IPS-NIHi7 (cell line): ENCODE measurements at regions not wholly inside any gene's neighbourhood (a gene's known extent, or its start where the extent isn't known, plus 50 kb on each side); places are given as distances from the start of the nearest gene placed in this dataset.

Source experiments
- DNase-seq: peaks from one replicate; pipeline ENCODE4 v3.0.0; 2012; ENCODE audit warnings: mixed read lengths; ENCODE audit errors: extremely low spot score

DNA sequence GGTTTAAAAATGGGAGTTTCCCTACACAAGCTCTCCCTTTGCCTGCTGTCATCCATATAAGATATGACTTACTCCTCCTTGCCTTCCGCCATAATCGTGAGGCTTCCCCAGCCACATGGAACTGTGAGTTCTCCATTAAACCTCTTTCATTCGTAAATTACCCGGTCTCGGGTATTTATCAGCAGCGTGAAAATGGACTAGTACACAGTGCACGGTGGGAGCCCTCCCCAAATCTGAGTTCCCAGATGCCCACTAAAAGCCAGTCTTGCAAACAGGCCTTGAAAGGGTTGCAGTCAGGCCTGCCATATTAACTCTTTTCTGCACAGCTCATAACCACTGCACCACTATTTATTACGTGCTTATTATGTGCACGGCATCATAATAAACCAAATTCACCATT lies 400.9 kb downstream of the PRDM2 start:
- no peak for DNase-seq

DNA sequence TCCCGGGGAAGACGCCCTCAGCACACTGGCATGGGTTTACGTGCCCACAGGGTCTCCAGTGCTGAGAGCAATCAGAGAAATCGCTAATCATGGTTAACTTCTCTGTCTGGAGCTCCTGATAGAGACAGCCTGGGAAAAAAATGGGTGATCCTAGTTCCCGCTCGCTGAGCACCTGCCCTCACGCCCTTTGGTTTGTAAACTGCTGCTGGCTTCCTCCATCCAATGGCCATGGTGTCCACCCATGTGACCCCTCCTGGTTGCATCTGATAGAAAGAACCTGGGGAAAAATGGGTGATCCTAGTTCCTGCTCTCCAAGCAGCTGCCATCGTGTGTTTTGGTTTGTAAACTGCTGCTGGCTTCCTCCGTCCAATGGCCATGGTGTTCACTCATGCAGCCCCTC lies 402.2 kb downstream of the PRDM2 start:
- no peak for DNase-seq

DNA sequence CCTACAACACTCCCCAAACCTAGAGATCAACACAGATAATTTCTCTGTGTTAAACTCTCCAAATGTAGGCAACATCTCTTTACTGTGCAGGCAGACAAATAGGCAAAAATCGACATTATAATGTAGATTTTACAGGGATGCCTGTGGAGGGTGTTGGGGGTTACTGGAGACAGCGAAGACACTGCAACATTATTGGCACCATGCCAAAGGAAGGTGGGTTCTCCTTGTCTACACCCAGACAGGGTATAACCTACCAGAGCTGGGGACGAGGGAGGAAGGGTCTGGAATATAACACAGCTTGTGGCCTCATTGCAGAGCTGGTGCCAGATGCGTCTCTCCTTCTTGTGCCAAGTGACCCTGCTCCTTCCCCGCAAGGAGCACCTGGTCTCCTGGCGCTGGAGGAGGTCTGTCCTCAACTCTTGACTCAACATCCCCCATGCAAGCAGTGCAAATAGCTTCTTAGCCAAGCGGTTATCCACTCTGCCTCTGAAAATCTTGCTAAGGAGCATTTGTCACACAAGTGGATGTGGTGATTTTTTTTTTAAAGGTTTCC lies 404.0 kb downstream of the PRDM2 start:
- no peak for DNase-seq

DNA sequence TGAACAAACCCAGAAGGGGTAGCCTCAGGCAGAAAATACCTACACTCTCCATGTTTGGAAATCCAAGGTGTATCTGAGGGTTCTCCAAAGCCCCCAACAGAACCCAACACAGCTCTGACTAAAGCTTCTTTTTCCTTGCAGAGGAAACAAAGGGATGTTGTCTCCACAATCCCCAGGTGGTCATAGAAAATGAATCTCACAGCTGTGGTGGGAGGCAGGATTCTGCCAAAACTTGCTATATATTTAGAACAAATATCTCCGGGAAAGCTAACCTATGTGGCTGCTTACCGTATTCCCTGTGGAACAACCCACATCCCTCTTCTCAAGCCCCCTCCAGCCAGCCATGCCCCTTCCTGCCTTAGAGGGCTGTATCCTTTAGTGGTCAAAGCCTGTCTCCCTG lies 406.1 kb downstream of the PRDM2 start:
- DNase-seq = no peak

DNA sequence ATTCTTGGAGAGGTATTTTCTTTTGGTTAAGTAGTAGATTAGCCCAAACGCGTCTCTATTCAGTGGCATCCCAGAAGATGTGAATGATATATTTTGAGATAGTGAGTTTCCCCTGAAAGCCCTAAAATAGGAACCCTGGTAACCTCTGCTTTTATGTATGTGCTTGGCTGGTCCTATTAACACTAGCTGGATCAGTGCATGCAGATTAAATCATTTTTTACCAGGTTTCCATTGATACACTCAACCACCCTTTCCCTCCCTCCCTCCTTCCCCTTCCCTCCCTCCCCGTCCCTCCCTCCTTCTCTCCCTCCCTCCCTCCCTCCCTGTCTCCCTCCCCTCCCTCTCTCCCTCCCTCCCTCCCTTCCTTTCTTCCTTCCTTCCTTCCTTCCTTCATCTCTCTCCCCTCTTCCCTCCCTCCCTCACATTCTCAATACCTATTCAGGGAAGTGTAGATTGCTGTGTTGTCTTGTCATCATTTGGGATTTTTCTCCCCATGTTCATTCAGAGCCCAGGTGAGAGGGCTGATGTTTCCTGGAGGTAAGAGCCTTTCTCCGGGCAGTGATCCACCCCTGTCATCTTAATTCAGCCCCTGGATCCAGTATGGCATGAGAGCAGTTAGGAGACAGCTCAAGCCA lies 406.8 kb downstream of the PRDM2 start:
- DNase-seq = no peak

DNA sequence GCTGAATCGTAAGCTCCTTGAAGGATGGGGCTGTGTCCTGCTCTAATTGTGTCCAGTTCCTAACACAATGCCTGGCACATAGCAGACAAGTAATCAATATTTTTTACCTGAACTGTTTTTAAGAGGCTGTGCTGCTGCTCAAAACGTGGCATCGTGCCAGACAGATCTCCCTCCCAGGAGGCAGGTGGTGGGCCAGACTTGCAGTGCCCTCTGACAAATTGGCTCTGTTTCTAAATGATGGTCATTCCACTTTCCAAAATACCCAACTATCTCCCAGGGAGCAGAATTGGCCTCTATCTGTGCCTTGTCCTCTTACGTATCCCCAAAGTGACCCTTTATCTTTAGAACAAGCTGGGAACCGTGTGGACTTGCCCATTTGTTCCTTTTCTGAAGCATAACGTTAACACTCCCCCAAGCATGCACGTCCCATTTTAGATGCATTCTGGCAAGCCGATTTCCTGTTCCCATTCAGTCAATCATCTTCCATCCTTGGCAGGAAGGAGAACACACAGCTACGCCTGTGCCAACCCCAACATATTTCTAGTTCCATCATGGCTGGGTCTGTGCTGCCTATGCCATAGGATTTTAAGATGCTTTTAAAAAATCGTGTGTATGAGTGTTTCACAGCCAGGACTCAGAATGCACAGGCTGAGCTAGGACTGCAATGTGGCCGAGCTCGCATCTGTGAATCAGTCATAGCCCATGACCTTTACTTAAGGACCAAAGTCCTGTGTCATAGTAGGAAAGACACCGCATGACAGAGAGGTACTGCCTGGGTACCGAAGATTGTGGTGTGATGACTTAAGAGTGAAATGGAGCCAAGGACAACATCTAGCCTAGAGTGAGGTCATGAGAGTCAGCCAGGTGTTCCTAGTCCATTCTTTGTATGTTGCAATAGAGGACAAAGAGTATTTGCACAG lies 408.6 kb downstream of the PRDM2 start:
- no peak for DNase-seq

DNA sequence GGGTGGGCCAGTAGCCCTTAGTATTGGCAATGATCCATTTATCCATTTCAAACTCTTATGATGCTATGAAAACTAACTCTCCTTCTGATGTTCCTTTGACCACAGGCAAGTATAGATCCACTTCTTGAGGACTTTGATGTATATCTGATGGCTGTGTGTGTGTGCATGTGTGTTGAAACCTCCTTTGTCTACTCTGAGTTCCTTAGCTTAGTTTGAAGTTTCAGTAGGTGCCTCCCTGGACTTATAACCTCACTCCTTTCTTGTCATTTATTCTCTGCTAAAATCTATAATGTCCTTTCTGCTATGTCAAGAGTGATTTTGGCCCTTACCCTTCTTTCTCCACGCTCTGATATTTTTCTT lies 409.3 kb downstream of the PRDM2 start:
- no peak for DNase-seq

DNA sequence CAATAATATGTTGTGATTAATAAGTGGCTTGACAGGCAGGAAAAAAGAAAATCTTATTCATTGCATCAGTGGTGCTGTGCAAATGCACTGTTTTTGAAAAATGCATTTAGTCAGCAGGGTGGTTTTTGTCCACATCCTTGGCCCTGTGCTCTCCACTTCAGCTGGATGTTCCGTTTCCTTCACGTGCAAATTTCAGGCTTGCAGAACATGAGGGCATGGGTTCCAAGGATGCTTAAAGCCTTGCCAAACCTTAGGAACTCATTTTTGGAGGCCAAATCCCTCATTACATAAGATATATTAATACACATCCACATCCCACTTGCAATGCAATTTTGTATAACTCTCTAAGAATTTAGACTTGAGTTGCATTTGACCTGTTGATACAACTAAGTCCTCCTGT lies 410.1 kb downstream of the PRDM2 start:
- DNase-seq = no peak

DNA sequence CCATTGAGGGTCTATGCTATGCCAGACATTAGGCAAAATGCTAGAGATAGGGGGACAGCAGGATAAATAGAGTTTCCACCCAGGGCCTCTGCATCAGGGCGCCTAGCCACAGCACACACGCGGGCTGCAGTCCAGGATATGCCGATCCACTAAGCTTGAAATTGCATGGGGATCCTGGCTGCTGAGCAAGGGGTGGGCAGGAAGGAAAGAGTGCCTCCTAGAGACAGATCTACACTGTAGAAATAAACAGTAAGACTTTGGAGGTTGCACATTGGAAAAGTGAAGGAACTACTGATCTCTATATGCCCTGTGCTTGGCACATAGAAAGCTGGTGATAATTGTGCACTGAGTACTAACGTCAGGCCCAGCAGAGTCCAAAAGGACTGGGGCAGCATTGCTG lies 411.1 kb downstream of the PRDM2 start:
- DNase-seq = peak; percentile 36

DNA sequence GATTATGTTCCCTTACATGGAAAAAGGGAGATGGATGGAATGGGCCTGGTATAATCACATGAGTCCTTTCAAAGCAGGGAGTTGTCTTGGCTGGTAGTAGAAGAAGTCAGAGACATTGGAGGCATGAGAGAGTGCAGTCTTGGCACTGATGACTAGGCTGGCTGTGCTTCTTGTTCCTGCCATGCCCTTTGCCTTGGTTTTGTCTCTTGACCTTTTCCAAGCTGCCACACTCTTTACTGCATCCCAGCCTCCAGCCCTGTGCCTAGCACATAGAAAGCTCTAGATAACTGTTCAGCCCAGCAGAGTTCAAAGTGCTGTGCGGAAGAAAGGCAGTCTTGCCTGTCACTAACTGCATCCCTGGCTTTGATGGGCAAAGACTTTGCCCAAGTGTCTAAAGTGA lies 412.6 kb downstream of the PRDM2 start:
- DNase-seq = no peak

DNA sequence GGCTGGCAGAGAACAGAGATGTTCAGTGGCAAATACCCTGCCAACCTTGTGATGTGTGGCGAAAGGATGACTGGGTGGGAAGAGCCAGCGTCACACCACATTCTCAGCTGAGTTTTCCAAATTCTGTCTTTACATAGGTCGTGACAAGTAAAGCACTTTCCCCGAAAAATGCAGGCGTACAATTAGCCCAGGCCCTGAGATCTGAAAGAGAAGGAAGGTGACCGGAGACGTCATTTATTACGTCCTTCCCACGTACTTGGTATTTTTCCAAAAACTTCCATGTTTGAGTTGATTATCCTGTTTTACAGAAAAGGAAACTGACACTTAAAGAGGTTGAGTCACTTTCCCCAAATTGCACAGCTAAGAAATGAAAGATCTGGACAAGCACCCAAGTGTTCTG lies 413.3 kb downstream of the PRDM2 start:
- DNase-seq = no peak

DNA sequence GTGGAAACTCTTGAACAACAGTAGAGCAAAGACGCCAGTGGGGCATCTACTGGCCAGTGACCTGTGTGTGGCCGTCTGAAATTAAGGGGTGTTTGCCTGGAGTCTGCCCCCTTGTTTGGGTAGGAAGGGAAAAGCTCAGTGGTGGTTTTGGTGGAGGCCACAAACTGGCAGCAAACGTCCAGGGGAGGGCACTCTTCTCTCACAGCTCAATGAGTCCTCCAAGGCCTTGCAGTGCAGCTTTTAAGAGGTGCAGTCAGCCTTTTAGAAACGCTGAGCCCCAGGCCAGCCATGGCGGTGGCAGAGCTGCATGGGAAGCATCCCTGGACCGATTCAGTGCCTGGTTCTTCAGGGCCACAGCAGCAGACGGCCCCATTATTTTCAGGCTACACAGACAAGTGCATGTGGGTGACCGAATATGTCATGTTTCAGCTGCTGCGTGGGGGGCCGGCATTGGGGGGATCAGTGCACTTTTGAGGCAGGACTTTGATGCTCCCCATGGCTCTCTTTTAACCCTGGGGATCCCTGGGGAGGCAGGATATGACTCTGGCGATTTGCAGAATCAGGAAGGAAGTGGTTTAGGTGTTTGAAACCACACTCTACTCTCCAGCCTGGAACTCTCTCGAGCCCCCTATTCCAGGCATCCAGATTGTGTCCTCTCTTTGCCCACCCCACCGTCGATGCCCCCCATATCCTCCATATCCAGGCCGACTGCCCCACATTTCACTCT lies 414.0 kb downstream of the PRDM2 start:
- peak; percentile 83 for DNase-seq

DNA sequence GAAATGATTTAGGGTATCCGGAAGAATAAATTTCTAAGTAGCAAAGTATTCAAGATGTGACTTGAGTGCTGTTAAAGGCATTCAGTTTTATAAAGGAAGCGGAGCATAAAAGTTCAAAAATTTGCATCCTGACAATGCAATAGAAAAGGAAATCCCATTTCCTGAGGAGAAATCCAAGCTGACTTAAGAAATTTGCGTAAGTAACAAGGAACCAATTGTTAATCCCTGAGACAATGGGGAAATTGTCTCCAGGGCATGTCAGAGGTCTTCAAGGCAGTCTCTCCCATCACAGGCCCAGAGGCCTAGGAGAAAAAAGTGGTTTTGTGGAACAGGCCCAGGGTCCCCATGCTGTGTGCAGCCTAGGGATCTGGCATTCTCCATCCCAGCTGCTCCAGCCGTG lies 416.0 kb downstream of the PRDM2 start:
- no peak for DNase-seq

DNA sequence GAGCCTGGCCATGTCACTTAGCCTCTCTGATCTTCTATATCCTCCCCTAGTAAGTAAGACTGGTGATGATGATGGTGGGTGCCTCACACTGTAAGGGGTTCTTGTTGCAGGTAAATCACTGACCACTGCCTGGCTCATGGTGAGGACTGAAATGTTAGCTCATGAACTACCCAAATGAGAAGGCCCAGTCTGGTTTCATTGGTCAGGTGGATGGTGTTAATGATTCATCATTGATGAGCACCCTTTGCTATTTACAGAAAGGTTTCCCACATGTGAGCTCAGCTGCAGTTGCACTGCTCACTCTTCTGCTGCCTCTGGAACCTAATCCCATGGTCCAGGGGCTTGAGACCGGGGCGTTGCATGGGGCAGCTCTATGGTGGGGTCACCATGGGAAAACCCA lies 417.7 kb downstream of the PRDM2 start:
- no peak for DNase-seq

DNA sequence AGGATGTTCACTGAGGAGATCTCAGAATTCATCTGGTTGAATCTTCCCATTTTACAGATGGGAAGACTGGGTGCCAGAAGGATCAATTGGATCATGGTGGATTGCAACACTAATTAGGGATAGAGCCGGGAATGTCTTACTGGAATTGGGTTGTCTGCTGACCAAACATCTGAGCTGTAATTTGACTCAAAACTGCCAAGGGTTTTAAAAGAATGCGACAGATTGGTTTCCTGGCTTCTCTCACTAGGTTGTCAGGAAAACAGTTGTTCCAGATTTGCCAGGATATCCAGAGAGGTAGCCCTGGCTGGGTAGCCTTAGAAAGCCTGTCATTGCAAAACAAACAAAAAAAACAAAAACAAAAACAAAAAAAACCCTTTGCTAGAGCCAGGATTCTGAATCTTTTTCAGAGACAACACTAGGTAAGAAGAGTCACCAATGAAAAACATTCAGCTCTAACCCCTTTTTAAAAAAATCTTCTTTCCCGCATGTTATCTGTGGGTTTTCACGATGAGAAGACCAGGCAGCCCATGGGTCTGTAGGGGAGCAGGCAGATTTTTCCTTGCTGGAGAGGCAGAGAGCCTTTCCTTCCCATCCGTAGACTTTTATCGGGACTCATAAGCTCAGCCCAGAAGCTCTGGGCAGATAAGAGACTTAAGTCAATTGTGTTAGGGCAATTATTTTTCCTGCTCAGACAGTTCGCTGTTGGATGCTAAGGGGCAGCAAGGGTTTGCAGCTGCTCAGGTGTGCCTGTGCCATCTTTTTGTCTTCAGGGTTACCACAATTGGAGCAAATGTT lies 418.9 kb downstream of the PRDM2 start:
- DNase-seq = no peak

DNA sequence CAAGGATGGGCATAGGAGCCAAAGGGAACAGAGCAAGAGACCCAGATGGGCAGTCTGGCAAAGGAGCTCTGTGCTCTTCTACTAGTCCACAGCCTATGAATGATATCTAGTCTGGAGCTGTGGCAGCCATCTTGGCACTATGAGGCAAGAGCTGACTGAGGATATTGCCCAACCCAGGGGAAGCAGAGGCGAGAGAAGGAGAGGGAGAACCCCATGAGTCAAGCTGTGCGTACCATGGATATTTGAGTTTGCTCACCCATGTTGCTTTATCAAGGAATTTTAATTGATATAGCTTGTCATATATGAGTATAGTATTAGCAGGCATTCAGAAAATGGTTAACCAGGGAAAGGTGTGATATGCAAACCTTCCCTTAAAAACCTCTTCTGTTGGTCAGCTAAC lies 420.9 kb downstream of the PRDM2 start:
- no peak for DNase-seq

DNA sequence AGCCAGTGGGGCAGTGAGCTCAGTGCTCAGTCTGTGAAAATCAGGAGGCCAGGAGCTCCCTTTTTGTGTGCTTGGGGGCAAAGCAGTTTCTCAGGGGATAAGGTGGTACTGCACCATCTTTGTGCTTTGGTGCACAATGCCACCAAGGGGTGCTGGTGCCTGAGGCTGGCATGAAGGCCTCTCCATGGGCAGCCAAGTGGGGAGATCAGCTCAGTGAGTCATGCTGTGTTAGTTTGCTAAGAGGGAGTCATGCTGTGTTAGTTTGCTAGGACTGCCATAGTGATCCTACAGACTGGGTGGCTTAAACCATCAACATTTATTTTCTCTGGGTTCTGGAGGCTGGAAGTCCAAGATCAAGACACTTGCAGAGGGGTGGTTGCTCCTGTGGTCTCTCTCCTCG lies 428.1 kb downstream of the PRDM2 start:
- no peak for DNase-seq

DNA sequence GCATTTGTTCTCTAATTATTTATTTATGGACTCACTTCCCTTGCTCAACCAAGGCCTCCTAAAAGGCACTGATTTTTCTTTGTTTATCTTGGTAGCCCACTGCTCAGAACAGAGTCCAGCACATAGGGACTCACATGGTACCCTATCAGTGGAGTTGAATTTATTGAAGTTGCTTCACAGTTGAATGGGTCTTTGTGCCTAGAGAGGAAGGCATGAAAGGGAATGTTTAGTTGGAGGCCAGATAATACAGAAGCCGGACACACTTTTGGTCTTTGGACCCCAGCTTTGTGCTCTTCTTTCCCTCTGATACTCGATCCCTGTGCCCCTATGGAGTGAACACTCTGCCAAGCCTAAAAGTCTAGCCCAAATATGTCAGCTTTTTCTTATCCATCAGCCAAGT lies 429.0 kb downstream of the PRDM2 start:
- DNase-seq = no peak

DNA sequence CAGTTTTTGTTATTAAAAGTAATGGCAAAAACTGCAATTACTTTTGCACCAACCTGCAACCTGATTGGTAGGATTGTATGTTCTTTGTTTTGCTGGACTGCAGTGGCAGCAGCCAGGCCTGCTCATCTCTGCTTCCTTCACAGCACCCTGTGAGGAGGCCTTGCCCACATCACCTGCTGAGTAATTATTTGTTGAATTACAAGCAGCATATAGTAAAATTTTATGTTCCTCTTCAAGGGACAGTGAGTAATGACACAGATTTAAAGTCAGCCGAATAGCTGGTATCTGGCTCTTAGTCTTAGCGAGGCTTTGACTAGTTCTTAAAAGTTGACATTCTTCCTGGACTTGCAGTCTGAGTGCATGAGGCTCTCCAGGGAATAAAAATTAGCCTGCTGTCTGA lies 435.1 kb downstream of the PRDM2 start:
- no peak for DNase-seq

DNA sequence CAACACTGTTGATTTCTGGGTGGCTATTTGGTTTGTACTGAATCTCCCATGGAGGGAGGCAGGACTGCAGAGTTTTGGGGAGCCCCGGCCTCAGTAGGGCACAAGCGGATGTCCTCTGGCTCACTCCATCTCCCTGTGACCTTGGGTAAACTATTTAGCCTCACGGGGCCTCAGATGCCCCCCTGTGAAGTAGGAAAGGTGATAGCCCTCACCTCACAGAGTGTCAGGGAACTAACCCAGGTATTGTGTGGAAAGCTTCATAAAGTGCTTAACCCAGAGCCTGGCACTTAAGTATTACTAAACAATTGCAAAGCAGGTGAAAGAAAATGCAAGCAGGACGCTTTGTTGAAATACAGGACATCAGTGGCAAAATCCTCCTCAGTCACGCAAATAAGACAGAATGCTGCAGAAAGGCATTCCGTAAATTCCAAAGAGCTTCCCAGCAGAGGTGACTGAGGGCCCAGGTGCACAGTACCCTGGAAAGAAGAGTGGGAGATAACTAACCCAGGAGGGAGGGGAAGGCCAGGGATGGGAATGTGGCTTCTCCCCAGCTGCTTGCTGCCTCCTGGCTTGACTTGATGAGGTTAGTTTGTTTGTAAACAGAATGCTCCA lies 436.3 kb downstream of the PRDM2 start:
- peak; percentile 69 for DNase-seq

DNA sequence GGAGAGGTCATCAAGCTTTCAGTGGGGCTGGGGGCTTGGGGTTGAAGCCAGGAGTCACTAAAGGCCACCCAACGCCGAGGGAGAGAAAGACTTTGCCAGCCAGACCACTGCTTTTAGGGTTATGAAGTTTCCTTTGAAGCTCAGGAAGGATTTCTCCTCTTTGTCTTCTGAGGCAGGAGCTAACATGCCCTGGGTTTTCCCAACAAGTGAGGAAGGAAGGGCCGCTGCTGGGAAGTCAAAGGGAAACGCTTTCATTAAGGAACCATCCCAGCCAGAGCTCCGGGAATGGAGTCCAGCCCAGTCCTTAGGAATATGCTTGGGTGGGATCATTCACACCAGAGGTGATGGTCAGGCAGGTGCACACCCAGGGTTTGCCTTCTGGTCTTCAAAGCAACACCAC lies 436.9 kb downstream of the PRDM2 start:
- DNase-seq = no peak
